GM21447 (cell line): ENCODE measurements at regions not wholly inside any gene's neighbourhood (a gene's known extent, or its start where the extent isn't known, plus 50 kb on each side); places are given as distances from the start of the nearest gene placed in this dataset.
"Not testable (repeated sequence)": the region's sequence is repeated elsewhere in the genome, so short reads cannot be mapped to it uniquely, and the experiment has no call there.

Source experiments
- ATAC-seq: cut with Tn5 transposase; IDR thresholded peaks from one replicate; pipeline ENCODE4 v1.9.1; 2021; ENCODE audit not compliant: unreplicated experiment

GRCh38 chr2:91497129-91498064 lies 2805.9 kb downstream of the RPIA start:
- not testable (repeated sequence) for ATAC-seq

- ATAC-seq: not testable (repeated sequence)
Observed at GRCh38 chr2:91498065-91498449, 2806.6 kb downstream of the RPIA start.

- not testable (repeated sequence) for ATAC-seq
Observed at GRCh38 chr2:91498513-91499250, 2807.2 kb downstream of the RPIA start.

DNA sequence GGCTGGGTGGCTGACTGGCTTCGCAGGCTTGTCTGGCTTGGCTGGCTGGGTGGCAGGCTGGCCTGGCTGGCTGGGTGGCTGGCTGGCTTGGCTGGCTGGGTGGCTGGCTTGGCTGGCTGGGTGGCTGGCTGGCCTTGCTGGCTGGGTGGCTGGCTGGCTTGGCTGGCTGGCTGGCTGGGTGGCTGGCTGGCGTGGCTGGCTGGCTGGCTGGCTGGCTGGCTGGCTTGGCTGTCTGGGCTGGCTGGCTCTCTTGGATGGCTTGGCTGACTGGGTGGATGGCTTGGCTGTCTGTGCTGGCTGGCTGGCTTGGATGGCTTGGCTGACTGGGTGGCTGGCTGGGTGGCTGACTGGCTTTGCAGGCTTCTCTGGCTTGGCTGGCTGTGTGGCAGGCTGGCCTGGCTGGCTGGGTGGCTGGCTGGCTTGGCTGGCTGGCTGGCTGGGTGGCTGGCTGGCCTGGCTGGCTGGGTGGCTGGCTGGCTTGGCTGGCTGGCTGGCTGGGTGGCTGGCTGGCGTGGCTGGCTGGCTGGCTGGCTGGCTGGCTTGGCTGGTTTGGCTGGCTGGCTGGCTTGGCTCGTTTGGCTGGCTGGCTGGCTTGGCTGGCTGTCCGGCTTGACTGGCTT lies 2808.1 kb downstream of the RPIA start:
- ATAC-seq: not testable (repeated sequence)

- not testable (repeated sequence) for ATAC-seq
Observed at GRCh38 chr2:91500246-91500977, 2808.9 kb downstream of the RPIA start.

- ATAC-seq: not testable (repeated sequence)
Observed at GRCh38 chr2:91500978-91501310, 2809.5 kb downstream of the RPIA start.

DNA sequence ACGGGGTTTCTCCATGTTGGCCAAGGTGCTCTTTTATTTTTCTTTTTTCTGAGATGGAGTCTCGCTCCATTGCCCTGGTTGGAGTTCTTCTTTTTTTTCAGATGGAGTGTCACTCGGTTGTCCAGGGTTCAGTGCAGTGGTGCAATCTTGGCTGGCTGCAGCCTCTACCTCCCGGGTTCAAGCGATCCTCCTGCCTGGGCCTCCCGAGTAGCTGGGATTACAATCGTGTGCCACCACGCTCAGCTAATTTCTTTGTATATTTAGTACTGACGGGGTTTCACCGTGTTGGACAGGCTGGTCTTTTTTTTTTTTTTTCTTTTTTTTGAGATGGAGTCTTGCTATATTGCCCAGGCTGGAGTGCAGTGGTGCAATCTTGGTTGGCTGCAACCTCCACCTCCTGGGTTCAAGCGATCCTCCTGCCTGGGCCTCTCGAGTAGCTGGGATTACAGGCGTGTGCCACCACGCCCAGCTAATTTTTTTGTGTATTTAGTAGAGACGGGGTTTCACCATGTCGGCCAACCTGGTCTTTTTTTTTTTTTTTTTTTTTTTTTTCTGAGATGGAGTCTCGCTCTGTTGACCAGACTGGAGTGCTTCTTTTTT lies 2810.1 kb downstream of the RPIA start:
- not testable (repeated sequence) for ATAC-seq

GRCh38 chr2:91503572-91503958 lies 2812.1 kb downstream of the RPIA start:
- ATAC-seq: not testable (repeated sequence)

DNA sequence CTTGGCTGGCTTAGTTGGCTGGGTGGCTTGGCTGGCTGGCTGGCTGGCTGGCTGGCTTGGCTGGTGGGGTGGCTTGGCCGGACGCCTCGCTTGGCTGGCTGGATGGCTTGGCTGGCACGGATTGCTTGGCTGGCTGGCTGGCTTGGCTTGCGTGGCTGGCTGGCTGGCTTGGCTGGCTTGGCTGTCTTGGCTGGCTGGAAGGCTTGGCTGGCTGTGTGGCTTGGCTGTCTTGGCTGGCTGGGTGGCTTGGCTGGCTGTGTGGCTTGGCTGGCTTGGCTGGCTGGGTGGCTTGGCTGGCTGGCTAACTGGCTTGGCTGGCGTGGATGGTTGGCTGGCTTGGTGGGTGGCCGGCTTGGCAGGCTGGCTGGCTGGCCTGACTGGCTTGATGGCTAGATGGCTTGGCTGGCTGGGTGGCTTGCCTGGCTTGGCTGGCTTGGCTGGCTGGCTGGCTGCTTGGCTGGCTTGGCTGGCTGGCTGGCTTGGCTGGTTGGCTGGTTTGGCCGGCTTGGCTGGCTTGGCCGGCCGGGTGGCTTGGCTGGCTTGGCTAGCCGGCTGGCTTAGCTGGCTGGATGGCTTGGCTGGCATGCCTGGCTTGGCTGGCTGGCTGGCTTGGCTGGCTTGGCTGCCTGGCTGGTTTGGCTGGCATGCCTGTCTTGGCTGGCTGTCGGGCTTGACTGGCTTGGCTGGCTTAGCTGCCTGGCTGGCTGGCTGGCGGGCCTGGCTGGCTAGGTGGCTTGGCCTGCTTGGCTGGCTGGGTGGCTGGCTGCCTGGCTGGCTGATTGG lies 2812.7 kb downstream of the RPIA start:
- ATAC-seq: not testable (repeated sequence)

DNA sequence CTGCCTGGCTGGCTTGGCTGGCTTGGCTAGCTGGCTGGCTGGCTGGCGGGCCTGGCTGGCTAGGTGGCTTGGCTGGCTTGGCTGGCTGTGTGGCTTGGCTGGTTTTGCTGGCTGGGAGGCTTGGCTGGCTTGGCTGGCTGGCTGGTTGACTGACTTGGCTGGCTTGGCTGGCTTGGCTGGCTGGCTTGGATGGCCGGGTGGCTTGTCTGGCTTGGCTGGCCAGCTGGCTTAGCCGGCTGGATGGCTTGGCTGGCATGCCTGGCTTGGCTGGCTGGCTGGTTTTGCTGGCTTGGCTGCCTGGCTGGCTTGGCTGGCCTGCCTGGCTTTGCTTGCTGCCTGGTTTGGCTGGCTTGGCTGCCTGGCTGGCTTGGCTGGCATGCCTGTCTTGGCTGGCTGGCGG lies 2817.3 kb downstream of the RPIA start:
- ATAC-seq: not testable (repeated sequence)

DNA sequence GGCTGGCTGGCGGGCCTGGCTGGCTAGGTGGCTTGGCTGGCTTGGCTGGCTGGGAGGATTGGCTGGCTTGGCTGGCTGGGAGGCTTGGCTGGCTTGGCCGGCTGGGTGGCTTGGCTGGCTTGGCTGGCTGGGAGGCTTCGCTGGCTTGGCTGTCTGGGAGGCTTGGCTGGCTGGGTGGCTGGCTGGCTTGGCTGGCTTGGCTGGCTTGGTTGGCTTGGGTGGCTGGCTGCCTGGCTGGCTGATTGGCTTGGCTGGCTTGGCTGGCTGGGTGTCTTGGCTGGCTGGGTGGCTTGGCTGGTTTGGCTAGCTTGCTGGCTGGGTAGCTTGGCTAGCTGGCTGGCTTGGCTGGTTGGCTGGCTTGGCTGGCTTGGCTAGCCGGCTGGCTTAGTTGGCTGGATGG lies 2817.8 kb downstream of the RPIA start:
- not testable (repeated sequence) for ATAC-seq

GRCh38 chr2:91511166-91511565 lies 2819.7 kb downstream of the RPIA start:
- not testable (repeated sequence) for ATAC-seq

GRCh38 chr2:91515966-91516365 lies 2824.5 kb downstream of the RPIA start:
- ATAC-seq: not testable (repeated sequence)

DNA sequence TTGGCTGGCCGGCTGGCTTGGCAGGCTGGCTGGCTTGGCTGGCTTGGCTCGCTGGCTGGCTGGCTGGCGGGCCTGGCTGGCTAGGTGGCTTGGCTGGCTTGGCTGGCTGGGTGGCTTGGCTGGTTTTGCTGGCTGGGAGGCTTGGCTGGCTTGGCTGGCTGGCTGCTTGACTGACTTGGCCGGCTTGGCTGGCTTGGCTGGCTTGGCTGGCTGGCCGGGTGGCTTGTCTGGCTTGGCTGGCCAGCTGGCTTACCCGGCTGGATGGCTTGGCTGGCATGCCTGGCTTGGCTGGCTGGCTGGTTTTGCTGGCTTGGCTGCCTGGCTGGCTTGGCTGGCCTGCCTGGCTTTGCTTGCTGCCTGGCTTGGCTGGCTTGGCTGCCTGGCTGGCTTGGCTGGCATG lies 2825.2 kb downstream of the RPIA start:
- ATAC-seq: not testable (repeated sequence)

GRCh38 chr2:91517846-91518245 lies 2826.4 kb downstream of the RPIA start:
- not testable (repeated sequence) for ATAC-seq

- ATAC-seq: not testable (repeated sequence)
Observed at GRCh38 chr2:91518361-91518981, 2827.0 kb downstream of the RPIA start.

- not testable (repeated sequence) for ATAC-seq
Observed at GRCh38 chr2:91519359-91519758, 2827.9 kb downstream of the RPIA start.

GRCh38 chr2:91519914-91520313 lies 2828.4 kb downstream of the RPIA start:
- ATAC-seq: not testable (repeated sequence)

- not testable (repeated sequence) for ATAC-seq
Observed at GRCh38 chr2:91520523-91520922, 2829.1 kb downstream of the RPIA start.
